ENCODE measurements at regions not wholly inside any gene's neighbourhood (a gene's known extent, or its start where the extent isn't known, plus 50 kb on each side); places are given as distances from the start of the nearest gene placed in this dataset.

DNA sequence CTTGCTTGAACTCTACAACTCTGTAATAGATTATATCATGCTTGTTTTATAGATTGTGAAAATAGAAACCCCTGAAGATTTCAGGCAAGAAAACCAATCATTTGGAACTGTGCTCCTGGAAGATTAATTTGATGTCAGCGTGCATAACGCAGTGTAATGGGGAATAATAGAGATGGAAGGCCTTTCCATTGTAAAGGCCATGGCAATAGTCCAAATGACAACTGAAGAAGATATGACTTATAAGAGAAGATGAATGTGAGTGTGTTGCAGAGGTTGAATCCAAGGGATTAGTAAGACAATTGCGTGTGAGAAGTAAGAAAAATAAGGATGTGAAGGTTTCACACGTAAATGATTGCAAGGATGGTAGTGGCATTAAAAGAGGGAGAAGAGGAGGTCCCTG, 285.0 kb downstream of the DUSP10 start:
- peak; percentile 79; the same call in 1 of the 2 replicates for TF ChIP-seq RARB (CRISPR knock-in tag; IDR thresholded peaks at IDR 0.05)
- TF ChIP-seq TOX (CRISPR knock-in tag; IDR thresholded peaks at IDR 0.05; ENCODE audit: borderline replicate concordance) = peak; percentile 86
- TF ChIP-seq ZC3H10 (CRISPR knock-in tag; IDR thresholded peaks at IDR 0.05) = peak; percentile 95
- TF ChIP-seq SNAI2 (CRISPR knock-in tag; IDR thresholded peaks at IDR 0.05) = no peak
- TF ChIP-seq, protein P1, sequence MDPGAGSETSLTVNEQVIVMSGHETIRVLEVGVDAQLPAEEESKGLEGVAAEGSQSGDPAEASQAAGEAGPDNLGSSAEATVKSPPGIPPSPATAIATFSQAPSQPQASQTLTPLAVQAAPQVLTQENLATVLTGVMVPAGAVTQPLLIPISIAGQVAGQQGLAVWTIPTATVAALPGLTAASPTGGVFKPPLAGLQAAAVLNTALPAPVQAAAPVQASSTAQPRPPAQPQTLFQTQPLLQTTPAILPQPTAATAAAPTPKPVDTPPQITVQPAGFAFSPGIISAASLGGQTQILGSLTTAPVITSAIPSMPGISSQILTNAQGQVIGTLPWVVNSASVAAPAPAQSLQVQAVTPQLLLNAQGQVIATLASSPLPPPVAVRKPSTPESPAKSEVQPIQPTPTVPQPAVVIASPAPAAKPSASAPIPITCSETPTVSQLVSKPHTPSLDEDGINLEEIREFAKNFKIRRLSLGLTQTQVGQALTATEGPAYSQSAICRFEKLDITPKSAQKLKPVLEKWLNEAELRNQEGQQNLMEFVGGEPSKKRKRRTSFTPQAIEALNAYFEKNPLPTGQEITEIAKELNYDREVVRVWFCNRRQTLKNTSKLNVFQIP (CRISPR knock-in tag; IDR thresholded peaks at IDR 0.05; ENCODE audit: borderline replicate concordance, low read depth) = no peak; the same call in 1 of the 2 replicates
- ATAC-seq = no peak

DNA sequence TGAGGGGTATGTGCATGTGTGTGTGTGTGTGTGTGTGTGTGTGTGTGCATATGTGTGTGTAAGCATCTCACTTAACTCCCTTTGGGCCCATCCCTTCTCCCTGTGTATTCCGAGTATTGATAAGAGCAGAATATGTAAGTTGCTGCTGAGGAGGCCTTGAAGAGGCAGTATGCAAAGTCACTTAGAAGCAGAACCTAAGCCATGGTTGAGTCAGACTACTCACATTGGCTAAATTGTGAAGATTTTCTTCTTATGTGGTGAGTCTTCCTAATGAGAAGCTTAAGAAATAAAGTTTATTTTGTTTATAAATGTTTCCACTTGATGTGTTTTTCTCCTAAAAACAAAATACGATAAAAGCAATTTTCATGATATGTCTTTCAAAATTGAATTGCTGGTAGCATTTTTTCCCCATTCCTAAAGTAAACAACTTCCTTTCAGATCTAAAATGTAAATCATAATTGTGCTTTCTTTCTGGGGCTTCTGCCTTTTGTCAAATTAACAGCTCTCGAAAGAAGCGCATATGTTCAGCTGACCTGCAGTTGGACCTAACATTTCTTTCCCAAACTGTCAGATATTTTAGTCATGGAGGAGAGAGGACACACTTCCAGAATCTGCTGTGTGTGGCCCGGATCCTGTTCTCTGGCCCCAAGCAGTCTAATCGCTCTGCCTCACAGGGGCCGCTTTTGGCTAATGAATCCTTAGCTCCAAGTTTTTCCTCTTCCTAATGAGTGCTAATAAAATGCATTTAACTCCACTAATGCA, 284.0 kb downstream of the DUSP10 start:
- TF ChIP-seq OSR1 (CRISPR knock-in tag; IDR thresholded peaks at IDR 0.05) = peak; percentile 28; the same call in 1 of the 2 replicates
- peak; percentile 92 for TF ChIP-seq TOX (CRISPR knock-in tag; IDR thresholded peaks at IDR 0.05; ENCODE audit: borderline replicate concordance)
- no peak for TF ChIP-seq ISL1 (CRISPR knock-in tag; IDR thresholded peaks at IDR 0.05)
- peak; percentile 38; the same call in 1 of the 2 replicates for TF ChIP-seq RARB (CRISPR knock-in tag; IDR thresholded peaks at IDR 0.05)
- peak; percentile 88 for ATAC-seq

DNA sequence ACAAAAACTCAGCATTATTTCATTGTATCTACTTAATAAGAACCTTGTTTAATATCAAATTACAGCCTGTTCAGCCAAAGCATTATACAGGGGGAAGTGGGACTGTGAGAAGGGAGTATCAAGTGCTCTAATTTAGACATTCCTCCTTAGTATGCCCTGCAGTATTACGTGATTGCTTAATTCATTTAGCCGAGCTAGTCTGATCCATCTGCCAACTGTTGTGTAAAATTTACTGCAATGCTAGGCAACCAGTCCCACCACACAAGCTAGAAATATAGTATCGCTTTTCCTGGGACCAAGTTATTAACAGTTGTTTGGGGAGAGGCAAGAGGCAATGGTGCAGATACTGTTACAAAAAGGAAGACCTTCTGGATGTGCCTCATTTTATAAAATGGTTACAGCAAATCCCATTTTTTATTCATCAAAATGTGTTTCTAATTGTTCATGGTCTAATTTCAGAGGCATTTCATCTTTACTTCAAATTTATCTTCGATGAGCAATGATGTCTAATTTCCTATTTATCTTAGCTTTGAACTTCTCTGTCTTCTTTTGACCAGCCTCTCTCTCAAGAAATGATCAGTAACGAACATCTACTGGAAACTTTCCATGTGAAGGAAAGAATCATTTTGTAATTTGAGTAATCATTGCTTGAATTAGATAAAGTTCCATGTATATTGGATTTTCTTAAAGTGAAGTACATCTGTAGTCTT, 283.3 kb downstream of the DUSP10 start:
- TF ChIP-seq ZNF565 (CRISPR knock-in tag; conservative IDR thresholded peaks at IDR 0.05; ENCODE audit: low read depth) (no peak), ZFP30 (CRISPR knock-in tag; IDR thresholded peaks at IDR 0.05) (no peak), ESRRG (CRISPR knock-in tag; IDR thresholded peaks at IDR 0.05) (no peak), OSR1 (CRISPR knock-in tag; IDR thresholded peaks at IDR 0.05) (no peak), TCF4 (CRISPR knock-in tag; IDR thresholded peaks at IDR 0.05; ENCODE audit: borderline replicate concordance) (no peak), ZNF70 (CRISPR knock-in tag; IDR thresholded peaks at IDR 0.05) (no peak), TOX (CRISPR knock-in tag; IDR thresholded peaks at IDR 0.05; ENCODE audit: borderline replicate concordance) (peak; percentile 12), PPARA (CRISPR knock-in tag; IDR thresholded peaks at IDR 0.05; ENCODE audit: borderline replicate concordance) (no peak), ZNF8 (CRISPR knock-in tag; IDR thresholded peaks at IDR 0.05) (no peak), ARNTL (CRISPR knock-in tag; IDR thresholded peaks at IDR 0.05; ENCODE audit: borderline replicate concordance, low read depth) (no peak), CSDC2 (CRISPR knock-in tag; IDR thresholded peaks at IDR 0.05) (no peak), ISL1 (CRISPR knock-in tag; IDR thresholded peaks at IDR 0.05) (no peak), ZFP3 (CRISPR knock-in tag; IDR thresholded peaks at IDR 0.05) (no peak), ZC3H10 (CRISPR knock-in tag; IDR thresholded peaks at IDR 0.05) (peak; percentile 98), BACH2 (CRISPR knock-in tag; IDR thresholded peaks at IDR 0.05; ENCODE audit: borderline replicate concordance) (no peak), SNAI2 (CRISPR knock-in tag; IDR thresholded peaks at IDR 0.05) (no peak), GLIS3 (CRISPR knock-in tag; IDR thresholded peaks at IDR 0.05) (no peak), RARB (CRISPR knock-in tag; IDR thresholded peaks at IDR 0.05) (peak; percentile 21; the same call in 1 of the 2 replicates)
- TF ChIP-seq, protein P1 (CRISPR knock-in tag; IDR thresholded peaks at IDR 0.05; ENCODE audit: borderline replicate concordance, low read depth) = peak; percentile 26; the same call in 1 of the 2 replicates
- TF ChIP-seq, protein P2, sequence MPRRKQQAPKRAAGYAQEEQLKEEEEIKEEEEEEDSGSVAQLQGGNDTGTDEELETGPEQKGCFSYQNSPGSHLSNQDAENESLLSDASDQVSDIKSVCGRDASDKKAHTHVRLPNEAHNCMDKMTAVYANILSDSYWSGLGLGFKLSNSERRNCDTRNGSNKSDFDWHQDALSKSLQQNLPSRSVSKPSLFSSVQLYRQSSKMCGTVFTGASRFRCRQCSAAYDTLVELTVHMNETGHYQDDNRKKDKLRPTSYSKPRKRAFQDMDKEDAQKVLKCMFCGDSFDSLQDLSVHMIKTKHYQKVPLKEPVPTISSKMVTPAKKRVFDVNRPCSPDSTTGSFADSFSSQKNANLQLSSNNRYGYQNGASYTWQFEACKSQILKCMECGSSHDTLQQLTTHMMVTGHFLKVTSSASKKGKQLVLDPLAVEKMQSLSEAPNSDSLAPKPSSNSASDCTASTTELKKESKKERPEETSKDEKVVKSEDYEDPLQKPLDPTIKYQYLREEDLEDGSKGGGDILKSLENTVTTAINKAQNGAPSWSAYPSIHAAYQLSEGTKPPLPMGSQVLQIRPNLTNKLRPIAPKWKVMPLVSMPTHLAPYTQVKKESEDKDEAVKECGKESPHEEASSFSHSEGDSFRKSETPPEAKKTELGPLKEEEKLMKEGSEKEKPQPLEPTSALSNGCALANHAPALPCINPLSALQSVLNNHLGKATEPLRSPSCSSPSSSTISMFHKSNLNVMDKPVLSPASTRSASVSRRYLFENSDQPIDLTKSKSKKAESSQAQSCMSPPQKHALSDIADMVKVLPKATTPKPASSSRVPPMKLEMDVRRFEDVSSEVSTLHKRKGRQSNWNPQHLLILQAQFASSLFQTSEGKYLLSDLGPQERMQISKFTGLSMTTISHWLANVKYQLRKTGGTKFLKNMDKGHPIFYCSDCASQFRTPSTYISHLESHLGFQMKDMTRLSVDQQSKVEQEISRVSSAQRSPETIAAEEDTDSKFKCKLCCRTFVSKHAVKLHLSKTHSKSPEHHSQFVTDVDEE (CRISPR knock-in tag; IDR thresholded peaks at IDR 0.05) = no peak
- TF ChIP-seq, protein P3, sequence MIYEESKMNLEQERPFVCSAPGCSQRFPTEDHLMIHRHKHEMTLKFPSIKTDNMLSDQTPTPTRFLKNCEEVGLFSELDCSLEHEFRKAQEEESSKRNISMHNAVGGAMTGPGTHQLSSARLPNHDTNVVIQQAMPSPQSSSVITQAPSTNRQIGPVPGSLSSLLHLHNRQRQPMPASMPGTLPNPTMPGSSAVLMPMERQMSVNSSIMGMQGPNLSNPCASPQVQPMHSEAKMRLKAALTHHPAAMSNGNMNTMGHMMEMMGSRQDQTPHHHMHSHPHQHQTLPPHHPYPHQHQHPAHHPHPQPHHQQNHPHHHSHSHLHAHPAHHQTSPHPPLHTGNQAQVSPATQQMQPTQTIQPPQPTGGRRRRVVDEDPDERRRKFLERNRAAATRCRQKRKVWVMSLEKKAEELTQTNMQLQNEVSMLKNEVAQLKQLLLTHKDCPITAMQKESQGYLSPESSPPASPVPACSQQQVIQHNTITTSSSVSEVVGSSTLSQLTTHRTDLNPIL (CRISPR knock-in tag; IDR thresholded peaks at IDR 0.05; ENCODE audit: low read depth) = no peak
- TF ChIP-seq, protein P4, sequence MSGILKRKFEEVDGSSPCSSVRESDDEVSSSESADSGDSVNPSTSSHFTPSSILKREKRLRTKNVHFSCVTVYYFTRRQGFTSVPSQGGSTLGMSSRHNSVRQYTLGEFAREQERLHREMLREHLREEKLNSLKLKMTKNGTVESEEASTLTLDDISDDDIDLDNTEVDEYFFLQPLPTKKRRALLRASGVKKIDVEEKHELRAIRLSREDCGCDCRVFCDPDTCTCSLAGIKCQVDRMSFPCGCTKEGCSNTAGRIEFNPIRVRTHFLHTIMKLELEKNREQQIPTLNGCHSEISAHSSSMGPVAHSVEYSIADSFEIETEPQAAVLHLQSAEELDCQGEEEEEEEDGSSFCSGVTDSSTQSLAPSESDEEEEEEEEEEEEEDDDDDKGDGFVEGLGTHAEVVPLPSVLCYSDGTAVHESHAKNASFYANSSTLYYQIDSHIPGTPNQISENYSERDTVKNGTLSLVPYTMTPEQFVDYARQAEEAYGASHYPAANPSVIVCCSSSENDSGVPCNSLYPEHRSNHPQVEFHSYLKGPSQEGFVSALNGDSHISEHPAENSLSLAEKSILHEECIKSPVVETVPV (CRISPR knock-in tag; IDR thresholded peaks at IDR 0.05) = no peak
- TF ChIP-seq, protein P5, sequence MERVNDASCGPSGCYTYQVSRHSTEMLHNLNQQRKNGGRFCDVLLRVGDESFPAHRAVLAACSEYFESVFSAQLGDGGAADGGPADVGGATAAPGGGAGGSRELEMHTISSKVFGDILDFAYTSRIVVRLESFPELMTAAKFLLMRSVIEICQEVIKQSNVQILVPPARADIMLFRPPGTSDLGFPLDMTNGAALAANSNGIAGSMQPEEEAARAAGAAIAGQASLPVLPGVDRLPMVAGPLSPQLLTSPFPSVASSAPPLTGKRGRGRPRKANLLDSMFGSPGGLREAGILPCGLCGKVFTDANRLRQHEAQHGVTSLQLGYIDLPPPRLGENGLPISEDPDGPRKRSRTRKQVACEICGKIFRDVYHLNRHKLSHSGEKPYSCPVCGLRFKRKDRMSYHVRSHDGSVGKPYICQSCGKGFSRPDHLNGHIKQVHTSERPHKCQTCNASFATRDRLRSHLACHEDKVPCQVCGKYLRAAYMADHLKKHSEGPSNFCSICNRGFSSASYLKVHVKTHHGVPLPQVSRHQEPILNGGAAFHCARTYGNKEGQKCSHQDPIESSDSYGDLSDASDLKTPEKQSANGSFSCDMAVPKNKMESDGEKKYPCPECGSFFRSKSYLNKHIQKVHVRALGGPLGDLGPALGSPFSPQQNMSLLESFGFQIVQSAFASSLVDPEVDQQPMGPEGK (CRISPR knock-in tag; IDR thresholded peaks at IDR 0.05; ENCODE audit: borderline replicate concordance) = peak; percentile 83; the same call in 1 of the 2 replicates

More for the DNA sequence above, 283.3 kb downstream of the DUSP10 start:
- ATAC-seq = peak; percentile 88
